ENCODE measurements at regions not wholly inside any gene's neighbourhood (a gene's known extent, or its start where the extent isn't known, plus 50 kb on each side); places are given as distances from the start of the nearest gene placed in this dataset.
"Not testable (repeated sequence)": the region's sequence is repeated elsewhere in the genome, so short reads cannot be mapped to it uniquely, and the experiment has no call there.

DNA sequence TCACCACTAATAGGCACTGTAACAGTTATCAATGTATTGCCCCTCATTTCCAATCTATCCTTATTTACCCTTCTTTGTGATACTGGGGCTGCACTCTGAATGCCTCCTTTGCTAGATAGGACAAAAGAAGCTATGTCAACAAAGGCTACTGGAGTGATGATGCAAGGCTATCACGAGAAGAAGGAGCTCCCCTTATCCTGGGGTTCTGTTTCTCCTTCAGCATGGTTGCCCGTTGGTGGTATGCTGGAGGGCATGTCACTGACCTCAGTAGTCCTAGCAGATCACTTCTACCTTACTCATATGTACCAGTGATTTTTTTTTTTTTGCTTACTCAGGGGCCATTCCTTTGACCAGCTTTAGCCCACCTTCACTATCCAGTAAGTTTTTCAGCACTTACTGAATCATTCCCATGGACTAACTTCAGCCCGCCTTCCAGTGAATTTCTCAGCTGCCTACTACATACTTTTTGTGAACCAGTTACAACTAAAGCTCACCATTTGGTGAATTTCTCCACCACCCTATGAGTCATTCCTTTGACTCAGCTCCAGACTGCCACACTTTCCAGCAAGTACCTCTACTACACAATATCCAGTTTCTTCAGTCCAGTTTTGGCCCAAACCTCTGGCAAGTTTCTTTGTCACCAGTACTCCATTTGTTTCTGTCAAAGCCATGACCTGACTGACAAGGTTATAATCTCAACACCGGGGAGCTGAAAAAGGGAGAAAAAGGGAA lies 944.5 kb downstream of the KCNT2 start:
- Mint-ChIP-seq H3K36me3 (ENCODE audit: low read depth) (no peaks in the 10 kb centered on the region), H3K27ac (peak overlapping the region; percentile 77), H3K4me1 (ENCODE audit: low read depth) (peaks cover 27% of the 10 kb centered on the region), H3K4me3 (peak overlapping the region; percentile 55), H3K27me3 (ENCODE audit: insufficient read depth) (no peaks in the 10 kb centered on the region), H3K9me3 (no peaks in the 10 kb centered on the region)
- peak; percentile 87 for DNase-seq
- TF ChIP-seq, protein P1, sequence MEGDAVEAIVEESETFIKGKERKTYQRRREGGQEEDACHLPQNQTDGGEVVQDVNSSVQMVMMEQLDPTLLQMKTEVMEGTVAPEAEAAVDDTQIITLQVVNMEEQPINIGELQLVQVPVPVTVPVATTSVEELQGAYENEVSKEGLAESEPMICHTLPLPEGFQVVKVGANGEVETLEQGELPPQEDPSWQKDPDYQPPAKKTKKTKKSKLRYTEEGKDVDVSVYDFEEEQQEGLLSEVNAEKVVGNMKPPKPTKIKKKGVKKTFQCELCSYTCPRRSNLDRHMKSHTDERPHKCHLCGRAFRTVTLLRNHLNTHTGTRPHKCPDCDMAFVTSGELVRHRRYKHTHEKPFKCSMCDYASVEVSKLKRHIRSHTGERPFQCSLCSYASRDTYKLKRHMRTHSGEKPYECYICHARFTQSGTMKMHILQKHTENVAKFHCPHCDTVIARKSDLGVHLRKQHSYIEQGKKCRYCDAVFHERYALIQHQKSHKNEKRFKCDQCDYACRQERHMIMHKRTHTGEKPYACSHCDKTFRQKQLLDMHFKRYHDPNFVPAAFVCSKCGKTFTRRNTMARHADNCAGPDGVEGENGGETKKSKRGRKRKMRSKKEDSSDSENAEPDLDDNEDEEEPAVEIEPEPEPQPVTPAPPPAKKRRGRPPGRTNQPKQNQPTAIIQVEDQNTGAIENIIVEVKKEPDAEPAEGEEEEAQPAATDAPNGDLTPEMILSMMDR (IDR thresholded peaks at IDR 0.05): no peak; the same call in 1 of the 2 replicates

DNA sequence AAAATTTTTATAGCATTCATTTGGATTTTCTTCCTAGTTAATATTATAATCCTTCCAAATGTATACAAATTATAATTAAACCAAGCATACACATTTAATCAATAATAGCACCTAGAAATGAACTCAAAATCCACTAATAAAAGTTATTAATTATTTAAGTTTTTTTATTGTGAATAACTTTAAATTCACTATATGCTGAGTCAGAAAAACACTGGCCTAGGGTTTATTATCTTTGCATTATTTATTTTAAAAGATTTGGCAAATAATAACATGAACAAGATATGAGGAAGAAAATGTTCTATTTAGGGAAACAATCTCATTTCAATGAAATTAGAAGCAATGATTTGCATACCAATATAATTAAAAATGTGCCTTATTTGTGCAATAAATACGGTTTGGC lies 951.5 kb downstream of the KCNT2 start:
- no peaks in the 10 kb centered on the region for H3K27me3 Mint-ChIP-seq (ENCODE audit: insufficient read depth)
- H3K9me3 Mint-ChIP-seq: no peaks in the 10 kb centered on the region
- no peak for DNase-seq
- H3K27ac Mint-ChIP-seq: no peak overlapping the region
- TF ChIP-seq, protein P1 (IDR thresholded peaks at IDR 0.05): no peak
- H3K4me1 Mint-ChIP-seq (ENCODE audit: low read depth): no peaks in the 10 kb centered on the region
- H3K36me3 Mint-ChIP-seq (ENCODE audit: low read depth): no peaks in the 10 kb centered on the region
- H3K4me3 Mint-ChIP-seq: no peak overlapping the region

DNA sequence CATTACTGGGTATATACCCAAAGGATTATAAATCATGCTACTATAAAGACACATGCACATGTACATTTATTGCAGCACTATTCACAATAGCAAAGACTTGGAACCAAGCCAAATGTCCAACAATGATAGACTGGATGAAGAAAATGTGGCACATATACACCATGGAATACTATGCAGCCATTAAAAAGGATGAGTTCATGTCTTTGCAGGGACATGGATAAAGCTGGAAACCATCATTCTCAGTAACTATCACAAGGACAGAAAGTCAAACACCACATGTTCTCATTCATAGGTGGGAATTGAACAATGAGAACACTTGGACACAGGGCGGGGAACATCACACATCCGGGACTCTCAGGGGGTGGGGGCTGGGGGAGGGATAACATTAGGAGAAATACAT lies 959.4 kb downstream of the KCNT2 start:
- not testable (repeated sequence) for H3K4me3 Mint-ChIP-seq

DNA sequence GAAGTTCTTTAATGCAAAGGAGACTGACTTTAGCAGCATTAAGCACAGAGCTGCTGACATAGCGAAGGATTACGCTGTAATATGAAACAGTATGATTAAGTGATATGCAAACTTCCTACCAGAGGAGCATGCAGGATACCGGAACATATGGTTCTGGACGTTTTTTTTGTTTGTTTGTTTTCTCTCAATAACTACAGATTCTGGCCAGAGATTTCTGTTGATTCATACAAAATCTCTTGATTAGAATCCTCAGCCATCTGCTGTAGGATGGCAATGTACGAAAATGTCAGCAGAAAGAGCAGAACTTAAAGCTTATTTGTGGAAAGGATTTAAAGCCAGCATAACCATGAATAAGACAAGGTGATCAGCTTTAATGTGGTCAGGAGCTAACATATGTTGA lies 970.7 kb downstream of the KCNT2 start:
- TF ChIP-seq, protein P1 (IDR thresholded peaks at IDR 0.05): no peak
- H3K36me3 Mint-ChIP-seq (ENCODE audit: low read depth): no peaks in the 10 kb centered on the region
- no peaks in the 10 kb centered on the region for H3K27me3 Mint-ChIP-seq (ENCODE audit: insufficient read depth)

More for the DNA sequence above, 959.4 kb downstream of the KCNT2 start:
- H3K9me3 Mint-ChIP-seq; H3K27me3 Mint-ChIP-seq (ENCODE audit: insufficient read depth); H3K36me3 Mint-ChIP-seq (ENCODE audit: low read depth); H3K27ac Mint-ChIP-seq; DNase-seq; H3K4me1 Mint-ChIP-seq (ENCODE audit: low read depth): not testable (repeated sequence)

DNA sequence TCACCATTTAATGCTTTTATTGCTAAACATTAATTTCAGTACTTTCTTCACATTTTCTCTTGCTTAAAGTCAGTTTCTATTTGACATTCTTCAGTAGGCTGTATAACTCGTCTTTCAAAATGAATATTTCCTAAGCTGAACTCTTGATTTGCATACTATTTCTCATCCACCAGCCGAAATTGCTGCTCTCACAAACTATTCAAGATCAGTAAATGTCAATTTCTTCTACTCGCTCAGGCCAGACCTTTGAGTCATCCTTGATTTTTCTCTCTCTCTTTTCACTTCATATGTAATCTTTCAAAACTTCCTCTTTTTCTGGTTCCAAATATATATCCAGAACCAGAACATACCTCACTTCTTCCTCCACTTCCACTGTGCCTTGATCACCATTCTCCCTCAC lies 990.0 kb downstream of the KCNT2 start:
- H3K36me3 Mint-ChIP-seq (ENCODE audit: low read depth): no peaks in the 10 kb centered on the region
- no peak for DNase-seq
- H3K9me3 Mint-ChIP-seq: no peaks in the 10 kb centered on the region
- H3K4me3 Mint-ChIP-seq: no peak overlapping the region
- no peak overlapping the region for H3K27ac Mint-ChIP-seq
- TF ChIP-seq, protein P1 (IDR thresholded peaks at IDR 0.05): no peak
- H3K27me3 Mint-ChIP-seq (ENCODE audit: insufficient read depth): no peaks in the 10 kb centered on the region
- H3K4me1 Mint-ChIP-seq (ENCODE audit: low read depth): no peaks in the 10 kb centered on the region

More for the DNA sequence above, 970.7 kb downstream of the KCNT2 start:
- H3K4me1 Mint-ChIP-seq (ENCODE audit: low read depth): peaks cover 6% of the 10 kb centered on the region
- no peak for DNase-seq
- H3K27ac Mint-ChIP-seq: peak overlapping the region; percentile 25; the same call in 1 of the 2 replicates
- peak overlapping the region; percentile 71 for H3K4me3 Mint-ChIP-seq
- no peaks in the 10 kb centered on the region for H3K9me3 Mint-ChIP-seq

DNA sequence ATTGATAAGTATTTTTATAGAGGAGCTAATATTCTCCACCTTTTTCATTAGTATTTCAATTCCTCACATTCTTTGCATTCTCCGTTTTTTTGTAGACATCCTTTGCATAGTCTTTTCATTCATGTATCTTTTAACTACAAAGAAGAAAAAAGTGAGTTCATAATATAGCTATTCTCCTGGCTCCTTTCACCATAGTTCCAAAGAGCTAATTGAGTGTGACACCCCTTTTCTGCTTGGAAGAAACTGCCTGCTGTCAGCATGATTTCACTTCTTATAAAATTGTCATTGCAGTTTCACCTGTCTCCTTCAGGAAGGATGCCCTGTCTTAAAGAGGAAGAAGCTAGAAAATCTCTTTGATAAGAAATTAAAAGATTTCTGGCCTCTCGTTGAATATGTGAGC lies 991.1 kb downstream of the KCNT2 start:
- Mint-ChIP-seq H3K4me3 (no peak overlapping the region), H3K27ac (no peak overlapping the region), H3K27me3 (ENCODE audit: insufficient read depth) (no peaks in the 10 kb centered on the region), H3K4me1 (ENCODE audit: low read depth) (no peaks in the 10 kb centered on the region), H3K36me3 (ENCODE audit: low read depth) (no peaks in the 10 kb centered on the region), H3K9me3 (no peaks in the 10 kb centered on the region)
- no peak for DNase-seq
- TF ChIP-seq, protein P1 (IDR thresholded peaks at IDR 0.05): no peak
